ENCODE measurements at regions not wholly inside any gene's neighbourhood (a gene's known extent, or its start where the extent isn't known, plus 50 kb on each side); places are given as distances from the start of the nearest gene placed in this dataset.

- H3K4me3 Mint-ChIP-seq = no peak overlapping the region; a peak in 1 of 5 replicates
- no peak overlapping the region for H3K27ac Mint-ChIP-seq
- H3K4me1 Mint-ChIP-seq = peaks cover 50 to 57% of the 10 kb centered on the region in 2 experiments
Measured at GRCh38 chr16:85560932-85561247, 52.2 kb upstream of the GSE1 start.

More at GRCh38 chr16:85560932-85561247, 52.2 kb upstream of the GSE1 start:
- H4K8ac ChIP-seq (replicated peaks; ENCODE audit: insufficient read length, low read depth, low read length) = no peak overlapping the region
- H2BK12ac ChIP-seq (ENCODE audit: insufficient read length, low read depth, low read length) = no peak overlapping the region
- H3K18ac ChIP-seq (ENCODE audit: insufficient read length, low read depth, low read length) = no peak overlapping the region
- H2BK15ac ChIP-seq (ENCODE audit: low read depth, low read length) = no peak overlapping the region
- no peak overlapping the region for H2BK20ac ChIP-seq (ENCODE audit: low read depth, low read length, poor library complexity, severe bottlenecking)
- peaks cover 12% of the 10 kb centered on the region for H3K23me2 ChIP-seq (ENCODE audit: insufficient read length, low read depth, low read length, poor library complexity, severe bottlenecking)
- TF ChIP-seq CTCF (conservative IDR thresholded peaks at IDR 0.05) = no peak
- no peak overlapping the region for H2BK120ac ChIP-seq (ENCODE audit: low read depth, low read length, poor library complexity, severe bottlenecking)
- H4K20me1 ChIP-seq (ENCODE audit: control insufficient read depth, insufficient read depth, insufficient read length) = no peaks in the 10 kb centered on the region
- no CpG with 5 or more reads among the region's 7 CpGs for WGBS (ENCODE audit: extremely low coverage, insufficient read length, low lambda C conversion rate)
- H2AK5ac ChIP-seq (ENCODE audit: insufficient read length, low read length) = no peak overlapping the region
- peaks cover 14% of the 10 kb centered on the region; the same call in 1 of the 2 replicates for H3K4me1 ChIP-seq (ENCODE audit: insufficient read depth, low read length)
- no peak for DNase-seq
- H3K79me1 ChIP-seq (ENCODE audit: insufficient read depth, low read depth, low read length, poor library complexity, severe bottlenecking) = no peaks in the 10 kb centered on the region
- no peak overlapping the region for H3K9ac ChIP-seq (ENCODE audit: extremely low read depth, insufficient read length, low read length)
- Mint-ChIP-seq H3K9me3 (peaks cover 0 to 3% of the 10 kb centered on the region in 2 experiments; a peak in 2 of 5 replicates), H3K36me3 (ENCODE audit: insufficient read depth in 1 of 3, low read depth in 3 of 3) (peaks cover 0 to 5% (median 0%) of the 10 kb centered on the region in 3 experiments; a peak in 3 of 7 replicates), H3K27me3 (ENCODE audit: low read depth) (peaks cover 4% of the 10 kb centered on the region; the same call in 1 of the 2 replicates)
- no peak overlapping the region for H3K4ac ChIP-seq (ENCODE audit: low read depth, low read length)
- no peak overlapping the region for H4K5ac ChIP-seq (ENCODE audit: insufficient read length, low read depth, low read length)
- no peak overlapping the region for H2BK5ac ChIP-seq (ENCODE audit: insufficient read length, low read length)
- H3K27me3 ChIP-seq (ENCODE audit: insufficient read depth, low read length) = no peaks in the 10 kb centered on the region
- no peak overlapping the region for H4K91ac ChIP-seq (ENCODE audit: insufficient read length, low read depth, low read length)
- no peak overlapping the region for H2AFZ ChIP-seq (ENCODE audit: low read length)
- H3K14ac ChIP-seq (ENCODE audit: insufficient read depth, low read length) = no peak overlapping the region; the same call in 1 of the 2 replicates
- no peak overlapping the region for H3K4me2 ChIP-seq (ENCODE audit: insufficient read depth, insufficient read length, low read length)
- H3K56ac ChIP-seq (ENCODE audit: insufficient read length, low read depth, low read length) = no peak overlapping the region
- H3K9me3 ChIP-seq (ENCODE audit: control insufficient read depth, low read depth, low read length) = no peaks in the 10 kb centered on the region
- no peak overlapping the region for H3T11ph ChIP-seq (ENCODE audit: low read length)
- H3K23ac ChIP-seq (ENCODE audit: insufficient read length, low read depth, low read length) = no peak overlapping the region
- peaks cover 11% of the 10 kb centered on the region; the same call in 1 of the 2 replicates for H3K79me2 ChIP-seq (ENCODE audit: insufficient read depth, low read length)
- no peak overlapping the region for H3K27ac ChIP-seq (ENCODE audit: insufficient read length, low read depth, low read length)

All from H9 (cell line).